Bone marrow (tissue), 2 donors: ENCODE measurements at regions not wholly inside any gene's neighbourhood (a gene's known extent, or its start where the extent isn't known, plus 50 kb on each side); places are given as distances from the start of the nearest gene placed in this dataset.

Source experiments
- DNase-seq, 2 donors: peaks; one replicate each; lab custom pipeline; 2025; lab: John Stamatoyannopoulos, UW

- DNase-seq = no peak
Observed at GRCh38 chr9:80143899-80144298, 572.1 kb downstream of the TLE4 start.

GRCh38 chr9:80134487-80134886 lies 562.7 kb downstream of the TLE4 start:
- no peak for DNase-seq

GRCh38 chr9:80131627-80132026 lies 559.9 kb downstream of the TLE4 start:
- no peak for DNase-seq

GRCh38 chr9:80127920-80128319 lies 556.2 kb downstream of the TLE4 start:
- DNase-seq = no peak

GRCh38 chr9:80125731-80126264 lies 554.0 kb downstream of the TLE4 start:
- DNase-seq = no peak

GRCh38 chr9:80117031-80117430 lies 545.3 kb downstream of the TLE4 start:
- no peak for DNase-seq

GRCh38 chr9:80114241-80114640 lies 542.5 kb downstream of the TLE4 start:
- DNase-seq = no peak

GRCh38 chr9:80107931-80108660 lies 536.3 kb downstream of the TLE4 start:
- no peak for DNase-seq

GRCh38 chr9:80097476-80097875 lies 525.7 kb downstream of the TLE4 start:
- DNase-seq = no peak

GRCh38 chr9:80094176-80094771 lies 522.5 kb downstream of the TLE4 start:
- DNase-seq = no peak

- no peak for DNase-seq
Observed at GRCh38 chr9:80093695-80094094, 521.9 kb downstream of the TLE4 start.

GRCh38 chr9:80091526-80091925 lies 519.8 kb downstream of the TLE4 start:
- DNase-seq = no peak

GRCh38 chr9:80090317-80090716 lies 518.6 kb downstream of the TLE4 start:
- no peak for DNase-seq

GRCh38 chr9:80086822-80087345 lies 515.1 kb downstream of the TLE4 start:
- DNase-seq = no peak

GRCh38 chr9:80086386-80086785 lies 514.6 kb downstream of the TLE4 start:
- DNase-seq = no peak

GRCh38 chr9:80085668-80086067 lies 513.9 kb downstream of the TLE4 start:
- DNase-seq = no peak

- DNase-seq = no peak
Observed at GRCh38 chr9:80082213-80082612, 510.4 kb downstream of the TLE4 start.

GRCh38 chr9:80078826-80079225 lies 507.1 kb downstream of the TLE4 start:
- DNase-seq = no peak

- no peak for DNase-seq
Observed at GRCh38 chr9:80077059-80077458, 505.3 kb downstream of the TLE4 start.

- DNase-seq = no peak
Observed at GRCh38 chr9:80076162-80076561, 504.4 kb downstream of the TLE4 start.

GRCh38 chr9:80074439-80074838 lies 502.7 kb downstream of the TLE4 start:
- no peak for DNase-seq

- DNase-seq = no peak
Observed at GRCh38 chr9:80072451-80072850, 500.7 kb downstream of the TLE4 start.

GRCh38 chr9:80070071-80070742 lies 498.4 kb downstream of the TLE4 start:
- no peak for DNase-seq
